ENCODE measurements at regions not wholly inside any gene's neighbourhood (a gene's known extent, or its start where the extent isn't known, plus 50 kb on each side); places are given as distances from the start of the nearest gene placed in this dataset.

- no peaks in the 10 kb centered on the region for H3K9me3 Mint-ChIP-seq (ENCODE audit: low read depth)
- H3K27ac Mint-ChIP-seq = no peak overlapping the region
- DNase-seq = peak; percentile 23
- no peak overlapping the region for H3K4me3 Mint-ChIP-seq
- peaks cover 19% of the 10 kb centered on the region for H3K4me1 Mint-ChIP-seq
- H3K27me3 Mint-ChIP-seq = peaks cover 51% of the 10 kb centered on the region
- no peak for ATAC-seq
- no peaks in the 10 kb centered on the region for H3K36me3 Mint-ChIP-seq
- CTCF ChIA-PET = interaction anchor here (0.7 to 1.6 kb wide), 4 partner anchors 12 to 212 kb away, joined by 3 to 7 read pairs (median 4); no protein-coding TSS in a partner anchor
Observed at GRCh38 chr9:89815061-89815902, 210.5 kb downstream of the GADD45G start.

- CTCF ChIA-PET = interaction anchor here (0.9 to 1.6 kb wide), 4 partner anchors 11 to 218 kb away, joined by 3 to 7 read pairs (median 4); no protein-coding TSS in a partner anchor
- Mint-ChIP-seq H3K9me3 (ENCODE audit: low read depth) (no peaks in the 10 kb centered on the region), H3K27me3 (peaks cover 49% of the 10 kb centered on the region), H3K4me3 (no peak overlapping the region), H3K4me1 (peaks cover 19% of the 10 kb centered on the region), H3K27ac (no peak overlapping the region), H3K36me3 (no peaks in the 10 kb centered on the region)
- no peak for ATAC-seq
- DNase-seq = peak; percentile 32
Observed at GRCh38 chr9:89815903-89816573, 211.2 kb downstream of the GADD45G start.

GRCh38 chr9:89817151-89817950 lies 212.5 kb downstream of the GADD45G start:
- H3K27me3 Mint-ChIP-seq = peaks cover 50% of the 10 kb centered on the region
- no peak overlapping the region for H3K4me3 Mint-ChIP-seq
- DNase-seq = peak; percentile 11
- no peak overlapping the region for H3K27ac Mint-ChIP-seq
- no peaks in the 10 kb centered on the region for H3K36me3 Mint-ChIP-seq
- CTCF ChIA-PET = interaction anchor here (1.3 kb wide), 1 partner anchor 219 kb away, joined by 3 read pairs; no protein-coding TSS in a partner anchor
- ATAC-seq = no peak
- no peaks in the 10 kb centered on the region for H3K9me3 Mint-ChIP-seq (ENCODE audit: low read depth)
- H3K4me1 Mint-ChIP-seq = peaks cover 19% of the 10 kb centered on the region

GRCh38 chr9:89820337-89820736 lies 215.5 kb downstream of the GADD45G start:
- H3K4me1 Mint-ChIP-seq = no peaks in the 10 kb centered on the region
- DNase-seq (peak; percentile 1), ATAC-seq (no peak)
- H3K27ac Mint-ChIP-seq = no peak overlapping the region
- no peak overlapping the region for H3K4me3 Mint-ChIP-seq
- no peaks in the 10 kb centered on the region for H3K36me3 Mint-ChIP-seq
- peaks cover 45% of the 10 kb centered on the region for H3K27me3 Mint-ChIP-seq
- no peaks in the 10 kb centered on the region for H3K9me3 Mint-ChIP-seq (ENCODE audit: low read depth)
- CTCF ChIA-PET = interaction anchor here (1.1 to 1.9 kb wide), 2 partner anchors 217 to 227 kb away, joined by 3 to 5 read pairs; no protein-coding TSS in a partner anchor

GRCh38 chr9:89821081-89821480 lies 216.3 kb downstream of the GADD45G start:
- no peak overlapping the region for H3K27ac Mint-ChIP-seq
- peaks cover 52% of the 10 kb centered on the region for H3K27me3 Mint-ChIP-seq
- no peaks in the 10 kb centered on the region for H3K36me3 Mint-ChIP-seq
- ATAC-seq = no peak
- H3K4me1 Mint-ChIP-seq = no peaks in the 10 kb centered on the region
- CTCF ChIA-PET = no interaction called here
- DNase-seq = peak; percentile 34
- no peak overlapping the region for H3K4me3 Mint-ChIP-seq
- no peaks in the 10 kb centered on the region for H3K9me3 Mint-ChIP-seq (ENCODE audit: low read depth)

- H3K9me3 Mint-ChIP-seq (ENCODE audit: low read depth) = no peaks in the 10 kb centered on the region
- no peak for DNase-seq
- H3K27me3 Mint-ChIP-seq = peaks cover 54% of the 10 kb centered on the region
- H3K4me3 Mint-ChIP-seq = no peak overlapping the region
- no peak for ATAC-seq
- H3K36me3 Mint-ChIP-seq = no peaks in the 10 kb centered on the region
- CTCF ChIA-PET = no interaction called here
- peaks cover 10% of the 10 kb centered on the region for H3K4me1 Mint-ChIP-seq
- H3K27ac Mint-ChIP-seq = no peak overlapping the region
Observed at GRCh38 chr9:89822996-89823395, 218.2 kb downstream of the GADD45G start.

- ATAC-seq = no peak
- Mint-ChIP-seq H3K4me1 (peaks cover 20% of the 10 kb centered on the region), H3K9me3 (ENCODE audit: low read depth) (peaks cover 3% of the 10 kb centered on the region), H3K36me3 (peaks cover 1% of the 10 kb centered on the region), H3K27me3 (peaks cover 61% of the 10 kb centered on the region), H3K4me3 (no peak overlapping the region), H3K27ac (no peak overlapping the region)
- DNase-seq = no peak
- CTCF ChIA-PET = interaction anchor here (0.8 kb wide), 1 partner anchor 22 kb away, joined by 4 read pairs; no protein-coding TSS in a partner anchor
Observed at GRCh38 chr9:89825669-89826068, 220.9 kb downstream of the GADD45G start.

- ATAC-seq = no peak
- no peak for DNase-seq
Observed at GRCh38 chr9:89826186-89826585, 221.4 kb downstream of the GADD45G start.

GRCh38 chr9:89829346-89829745 lies 224.5 kb downstream of the GADD45G start:
- peaks cover 3% of the 10 kb centered on the region for H3K9me3 Mint-ChIP-seq (ENCODE audit: low read depth)
- peaks cover 3% of the 10 kb centered on the region for H3K36me3 Mint-ChIP-seq
- H3K4me3 Mint-ChIP-seq = no peak overlapping the region
- no peak overlapping the region for H3K27ac Mint-ChIP-seq
- H3K27me3 Mint-ChIP-seq = peaks cover 68% of the 10 kb centered on the region
- CTCF ChIA-PET = interaction anchor here (1.6 kb wide), 1 partner anchor 227 kb away, joined by 5 read pairs; no protein-coding TSS in a partner anchor
- peaks cover 20% of the 10 kb centered on the region for H3K4me1 Mint-ChIP-seq
- ATAC-seq (no peak), DNase-seq (no peak)

More at GRCh38 chr9:89826186-89826585, 221.4 kb downstream of the GADD45G start:
- Mint-ChIP-seq H3K4me3 (no peak overlapping the region), H3K27ac (no peak overlapping the region), H3K36me3 (peaks cover 3% of the 10 kb centered on the region), H3K27me3 (peaks cover 60% of the 10 kb centered on the region), H3K4me1 (peaks cover 20% of the 10 kb centered on the region), H3K9me3 (ENCODE audit: low read depth) (peaks cover 3% of the 10 kb centered on the region)
- CTCF ChIA-PET = no interaction called here

GRCh38 chr9:89835666-89836065 lies 230.9 kb downstream of the GADD45G start:
- H3K36me3 Mint-ChIP-seq = peaks cover 2% of the 10 kb centered on the region
- peak; percentile 30 for DNase-seq
- no peak for ATAC-seq
- H3K4me1 Mint-ChIP-seq = peaks cover 6% of the 10 kb centered on the region
- no peaks in the 10 kb centered on the region for H3K9me3 Mint-ChIP-seq (ENCODE audit: low read depth)
- H3K27me3 Mint-ChIP-seq = peaks cover 58% of the 10 kb centered on the region
- no peak overlapping the region for H3K27ac Mint-ChIP-seq
- CTCF ChIA-PET = no interaction called here
- H3K4me3 Mint-ChIP-seq = no peak overlapping the region

GRCh38 chr9:89837162-89837933 lies 232.5 kb downstream of the GADD45G start:
- ATAC-seq = no peak
- Mint-ChIP-seq H3K4me1 (peaks cover 6% of the 10 kb centered on the region), H3K9me3 (ENCODE audit: low read depth) (no peaks in the 10 kb centered on the region), H3K4me3 (no peak overlapping the region), H3K27me3 (peaks cover 58% of the 10 kb centered on the region), H3K36me3 (no peaks in the 10 kb centered on the region), H3K27ac (no peak overlapping the region)
- peak; percentile 14 for DNase-seq
- CTCF ChIA-PET = no interaction called here

GRCh38 chr9:89837934-89838310 lies 233.1 kb downstream of the GADD45G start:
- Mint-ChIP-seq H3K4me3 (no peak overlapping the region), H3K27ac (no peak overlapping the region), H3K4me1 (peaks cover 6% of the 10 kb centered on the region), H3K27me3 (peaks cover 58% of the 10 kb centered on the region), H3K9me3 (ENCODE audit: low read depth) (no peaks in the 10 kb centered on the region), H3K36me3 (no peaks in the 10 kb centered on the region)
- DNase-seq (peak; percentile 25), ATAC-seq (no peak)
- CTCF ChIA-PET = interaction anchor here (0.7 kb wide), 1 partner anchor 223 kb away, joined by 3 read pairs; no protein-coding TSS in a partner anchor
